Retinal pigment epithelial cell (primary cell): ENCODE measurements at regions not wholly inside any gene's neighbourhood (a gene's known extent, or its start where the extent isn't known, plus 50 kb on each side); places are given as distances from the start of the nearest gene placed in this dataset.

Experiments used
- DNase-seq: peaks from one replicate; pipeline ENCODE4 v3.0.0-alpha.2; 2010; ENCODE audit warnings: low read depth
- H3K4me3 ChIP-seq: 2 replicates; pipeline ENCODE4 v1.5.1; 2011; ENCODE audit warnings: mild to moderate bottlenecking, low read length, control low read depth, moderate library complexity
- TF ChIP-seq, protein P1 (sequence below): conservative IDR thresholded peaks from 2 replicates; pipeline ENCODE4 v1.5.1; 2011; ENCODE audit warnings: low read depth, low read length, control low read depth, inconsistent platforms

DNA sequence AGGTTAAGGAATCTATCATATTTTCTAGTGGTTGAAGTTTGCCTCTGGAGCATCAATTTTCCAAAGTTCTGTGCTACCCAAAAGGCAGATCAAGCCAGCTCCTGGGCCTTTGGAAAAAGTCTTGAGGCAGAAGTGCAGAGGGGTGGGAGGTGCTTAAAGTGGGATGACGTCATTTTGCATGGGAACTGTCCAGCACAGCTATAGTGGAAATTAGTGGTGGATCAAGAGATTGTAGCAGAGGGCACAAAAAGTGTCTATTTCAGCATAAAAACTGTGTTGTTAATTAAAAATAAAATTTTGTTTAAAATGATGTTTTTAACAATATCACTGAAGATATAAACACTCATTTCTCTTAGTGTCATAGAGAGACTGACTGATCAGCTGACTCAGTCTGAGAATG, 221.9 kb downstream of the LRRN1 start:
- TF ChIP-seq, protein P1, sequence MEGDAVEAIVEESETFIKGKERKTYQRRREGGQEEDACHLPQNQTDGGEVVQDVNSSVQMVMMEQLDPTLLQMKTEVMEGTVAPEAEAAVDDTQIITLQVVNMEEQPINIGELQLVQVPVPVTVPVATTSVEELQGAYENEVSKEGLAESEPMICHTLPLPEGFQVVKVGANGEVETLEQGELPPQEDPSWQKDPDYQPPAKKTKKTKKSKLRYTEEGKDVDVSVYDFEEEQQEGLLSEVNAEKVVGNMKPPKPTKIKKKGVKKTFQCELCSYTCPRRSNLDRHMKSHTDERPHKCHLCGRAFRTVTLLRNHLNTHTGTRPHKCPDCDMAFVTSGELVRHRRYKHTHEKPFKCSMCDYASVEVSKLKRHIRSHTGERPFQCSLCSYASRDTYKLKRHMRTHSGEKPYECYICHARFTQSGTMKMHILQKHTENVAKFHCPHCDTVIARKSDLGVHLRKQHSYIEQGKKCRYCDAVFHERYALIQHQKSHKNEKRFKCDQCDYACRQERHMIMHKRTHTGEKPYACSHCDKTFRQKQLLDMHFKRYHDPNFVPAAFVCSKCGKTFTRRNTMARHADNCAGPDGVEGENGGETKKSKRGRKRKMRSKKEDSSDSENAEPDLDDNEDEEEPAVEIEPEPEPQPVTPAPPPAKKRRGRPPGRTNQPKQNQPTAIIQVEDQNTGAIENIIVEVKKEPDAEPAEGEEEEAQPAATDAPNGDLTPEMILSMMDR = no peak
- H3K4me3 ChIP-seq = no peak overlapping the region
- no peak for DNase-seq

DNA sequence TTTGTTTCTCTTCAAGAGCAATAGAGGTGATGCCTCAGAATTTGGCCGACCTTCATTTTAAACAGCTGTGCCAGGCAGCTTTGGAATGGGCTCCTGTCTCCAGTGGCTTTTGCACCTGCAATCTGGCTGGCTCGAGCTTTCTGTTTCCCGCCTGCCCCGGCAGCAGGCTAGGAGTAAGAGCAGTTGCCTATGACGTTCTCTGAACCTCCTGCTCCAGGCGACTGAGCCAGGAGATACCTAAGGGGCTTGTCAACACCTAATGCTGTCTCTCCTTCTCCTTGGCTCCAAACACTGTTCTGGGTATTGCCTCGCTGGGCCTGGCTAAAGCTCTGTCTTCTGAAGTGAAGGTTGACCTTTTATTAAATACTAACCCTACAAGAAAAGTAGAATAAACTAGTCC, 229.9 kb downstream of the LRRN1 start:
- H3K4me3 ChIP-seq = no peak overlapping the region
- TF ChIP-seq, protein P1 = no peak
- no peak for DNase-seq

DNA sequence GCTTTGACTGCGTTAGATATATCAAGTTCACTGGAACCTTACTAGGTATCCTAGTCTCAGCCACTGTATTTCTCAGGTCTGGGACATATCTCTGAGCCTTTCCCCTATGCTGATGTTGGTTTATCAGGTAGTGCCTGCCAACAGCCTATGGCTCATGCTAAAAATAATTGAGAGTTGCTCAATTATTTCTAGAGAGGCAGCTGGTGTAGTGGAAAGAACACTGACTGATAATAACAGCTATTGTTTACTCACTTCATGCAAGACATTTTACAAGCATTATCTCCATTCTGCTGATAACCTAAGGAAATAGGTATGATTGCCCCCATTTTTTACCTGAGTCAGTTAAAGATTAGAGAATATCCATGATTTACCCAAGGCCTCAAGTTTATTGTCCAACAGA, 231.4 kb downstream of the LRRN1 start:
- TF ChIP-seq, protein P1 = no peak
- H3K4me3 ChIP-seq = no peak overlapping the region
- no peak for DNase-seq

DNA sequence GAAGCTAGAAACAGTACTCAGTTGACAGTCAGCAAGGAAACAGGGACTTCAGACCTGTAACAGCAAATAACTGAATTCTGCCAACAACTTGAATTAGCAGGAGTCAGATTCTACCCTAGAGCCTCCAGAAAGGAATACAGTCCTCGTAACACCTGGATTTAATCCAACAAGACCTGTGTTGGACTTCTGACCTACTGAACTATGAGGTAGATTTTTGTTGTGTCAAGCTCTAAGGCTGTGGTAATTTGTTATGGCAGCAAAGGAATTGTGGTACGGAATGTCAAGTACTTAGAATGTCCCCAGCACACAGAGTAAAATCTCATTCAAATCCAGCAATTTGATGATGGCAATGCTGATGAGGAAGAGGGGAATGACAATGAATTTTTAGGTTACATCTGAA, 234.1 kb downstream of the LRRN1 start:
- TF ChIP-seq, protein P1 = no peak
- DNase-seq = no peak
- H3K4me3 ChIP-seq = no peak overlapping the region

DNA sequence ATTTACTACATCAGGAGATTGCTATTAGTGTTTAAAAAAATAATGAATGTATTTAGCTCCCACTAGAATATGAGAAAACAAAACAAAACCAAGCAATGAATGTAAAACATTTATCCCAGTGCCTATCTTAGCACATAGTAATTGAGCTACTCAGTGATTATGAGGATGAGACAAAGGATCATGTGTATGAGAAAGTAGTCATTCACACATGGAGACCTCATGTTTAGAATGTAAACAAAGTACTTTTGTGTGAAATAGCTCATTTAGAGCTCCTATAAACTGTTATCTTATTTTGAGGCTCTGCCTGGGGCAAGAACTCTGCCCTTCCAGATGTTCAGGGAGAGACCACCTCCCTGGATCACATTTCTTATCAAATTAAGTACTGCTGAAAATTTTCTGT, 236.8 kb downstream of the LRRN1 start:
- TF ChIP-seq, protein P1 = no peak

DNA sequence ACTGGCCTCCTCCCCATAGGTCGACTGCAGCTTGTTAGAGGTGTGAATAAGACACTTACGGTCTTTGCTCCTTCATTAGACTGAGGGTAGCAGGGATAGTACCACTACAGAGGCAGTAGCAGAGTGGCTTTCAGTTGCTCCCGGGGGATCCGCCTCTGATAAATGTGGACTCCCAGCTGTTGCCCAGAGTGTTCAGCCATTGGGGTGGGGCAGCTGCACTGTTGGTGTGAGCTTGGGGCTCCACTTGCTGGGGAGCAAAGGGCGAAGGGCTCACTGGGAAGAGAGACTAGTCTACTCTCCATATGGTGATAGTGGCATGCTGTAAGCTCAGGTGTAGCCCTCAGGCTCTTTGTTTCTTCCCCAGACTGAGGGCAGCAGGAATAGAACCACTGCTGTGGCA, 239.1 kb downstream of the LRRN1 start:
- H3K4me3 ChIP-seq = no peak overlapping the region
- TF ChIP-seq, protein P1 = no peak
- no peak for DNase-seq

More for the DNA sequence above, 236.8 kb downstream of the LRRN1 start:
- no peak for DNase-seq
- H3K4me3 ChIP-seq = no peak overlapping the region

DNA sequence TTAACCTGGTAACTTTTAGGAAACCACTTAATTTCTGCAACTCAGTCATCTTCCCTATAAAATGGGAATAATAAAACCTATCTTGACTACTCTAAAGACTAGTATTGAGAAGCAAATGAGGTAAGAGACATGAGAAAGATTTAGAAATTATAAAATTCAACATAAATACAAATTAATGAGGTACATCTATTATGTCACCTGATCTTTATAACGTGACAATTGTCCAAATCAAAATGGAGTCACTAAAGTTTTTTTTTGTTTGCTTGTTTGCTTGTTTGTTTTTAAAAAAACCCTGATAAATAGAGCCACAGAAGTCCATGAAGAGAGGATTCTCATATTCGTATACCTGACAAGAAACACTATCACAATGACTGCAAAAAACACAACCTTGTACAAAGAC, 242.8 kb downstream of the LRRN1 start:
- H3K4me3 ChIP-seq = no peak overlapping the region
- TF ChIP-seq, protein P1 = no peak
- no peak for DNase-seq
